ENCODE measurements at regions not wholly inside any gene's neighbourhood (a gene's known extent, or its start where the extent isn't known, plus 50 kb on each side); places are given as distances from the start of the nearest gene placed in this dataset.

GRCh38 chr1:181175955-181176354, 87.5 kb downstream of the IER5 start:
- DNase-seq: no peak
- H3K4me3 ChIP-seq (ENCODE audit: low read length): no peak overlapping the region
- no peaks in the 10 kb centered on the region for H4K20me1 ChIP-seq (ENCODE audit: insufficient read depth, low read depth, low read length)

GRCh38 chr1:181178241-181178879, 89.9 kb downstream of the IER5 start:
- Histone ChIP-seq H3K79me2 (ENCODE audit: low read length) (no peaks in the 10 kb centered on the region), H3K4me2 (ENCODE audit: low read depth, low read length, poor library complexity, severe bottlenecking) (no peak overlapping the region), H3K36me3 (ENCODE audit: insufficient read depth, low read length) (no peaks in the 10 kb centered on the region), H3K9me2 (replicated peaks; ENCODE audit: insufficient read depth, low read length) (no peaks in the 10 kb centered on the region), H3K27me3 (ENCODE audit: low read length) (no peaks in the 10 kb centered on the region), H3K9ac (ENCODE audit: low read length) (no peak overlapping the region), H3K4me3 (ENCODE audit: low read length) (no peak overlapping the region), H2AFZ (ENCODE audit: low read length) (no peak overlapping the region), H3K4me1 (ENCODE audit: low read length) (no peaks in the 10 kb centered on the region), H3K9me3 (ENCODE audit: low read length) (no peaks in the 10 kb centered on the region), H3K27ac (ENCODE audit: low read length) (no peak overlapping the region), H4K20me1 (ENCODE audit: insufficient read depth, low read depth, low read length) (no peaks in the 10 kb centered on the region)
- DNase-seq: no peak

More at GRCh38 chr1:181175955-181176354, 87.5 kb downstream of the IER5 start:
- Histone ChIP-seq H2AFZ (ENCODE audit: low read length) (no peak overlapping the region), H3K9ac (ENCODE audit: low read length) (no peak overlapping the region), H3K27me3 (ENCODE audit: low read length) (no peaks in the 10 kb centered on the region), H3K4me2 (ENCODE audit: low read depth, low read length, poor library complexity, severe bottlenecking) (no peak overlapping the region), H3K36me3 (ENCODE audit: insufficient read depth, low read length) (no peaks in the 10 kb centered on the region), H3K9me3 (ENCODE audit: low read length) (no peaks in the 10 kb centered on the region), H3K79me2 (ENCODE audit: low read length) (no peaks in the 10 kb centered on the region), H3K4me1 (ENCODE audit: low read length) (no peaks in the 10 kb centered on the region), H3K9me2 (replicated peaks; ENCODE audit: insufficient read depth, low read length) (no peaks in the 10 kb centered on the region), H3K27ac (ENCODE audit: low read length) (no peak overlapping the region)

DNA sequence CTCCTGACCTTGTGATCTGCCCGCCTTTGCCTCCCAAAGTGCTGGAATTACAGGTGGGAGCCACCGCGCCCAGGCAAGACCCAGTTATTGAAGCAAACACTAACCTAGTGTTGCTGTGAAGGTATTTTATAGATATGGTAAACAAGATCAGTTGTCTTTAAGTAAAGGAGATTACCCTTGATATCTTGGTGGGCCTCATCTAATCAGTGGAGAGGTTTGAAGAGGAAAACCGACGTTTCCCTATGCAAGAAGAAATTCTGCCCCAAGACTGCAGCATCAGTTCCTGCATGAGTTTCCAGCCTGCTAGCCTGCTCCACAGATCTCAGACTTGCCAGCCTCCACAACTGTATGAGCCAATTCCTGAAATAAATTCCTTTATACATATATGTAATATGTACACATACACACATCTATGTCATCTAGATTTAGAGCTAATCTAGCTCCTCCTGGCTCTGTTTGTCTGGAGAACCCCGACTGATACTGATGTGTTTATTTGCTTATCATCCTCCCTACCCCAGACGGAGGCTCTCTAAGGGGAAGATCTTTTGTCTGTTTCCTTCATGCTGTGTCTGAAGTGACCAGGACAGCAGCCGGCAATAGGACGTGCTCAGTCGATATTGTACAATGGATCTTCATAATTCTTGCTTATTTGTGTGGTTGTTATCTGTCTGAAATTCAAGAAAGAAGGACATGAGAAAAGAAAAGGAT, 90.9 kb downstream of the IER5 start:
- Histone ChIP-seq H3K79me2 (ENCODE audit: low read length) (no peaks in the 10 kb centered on the region), H2AFZ (ENCODE audit: low read length) (no peak overlapping the region), H3K27me3 (ENCODE audit: low read length) (no peaks in the 10 kb centered on the region), H3K9ac (ENCODE audit: low read length) (no peak overlapping the region), H3K4me2 (ENCODE audit: low read depth, low read length, poor library complexity, severe bottlenecking) (no peak overlapping the region), H3K9me2 (replicated peaks; ENCODE audit: insufficient read depth, low read length) (no peaks in the 10 kb centered on the region), H3K4me1 (ENCODE audit: low read length) (no peaks in the 10 kb centered on the region), H3K9me3 (ENCODE audit: low read length) (no peaks in the 10 kb centered on the region), H3K36me3 (ENCODE audit: insufficient read depth, low read length) (no peaks in the 10 kb centered on the region), H3K27ac (ENCODE audit: low read length) (no peak overlapping the region), H3K4me3 (ENCODE audit: low read length) (no peak overlapping the region), H4K20me1 (ENCODE audit: insufficient read depth, low read depth, low read length) (no peaks in the 10 kb centered on the region)
- no peak for DNase-seq

- H3K27me3 ChIP-seq (ENCODE audit: low read length): no peaks in the 10 kb centered on the region
- H3K4me3 ChIP-seq (ENCODE audit: low read length): no peak overlapping the region
- H3K4me1 ChIP-seq (ENCODE audit: low read length): no peaks in the 10 kb centered on the region
- no peak overlapping the region for H3K4me2 ChIP-seq (ENCODE audit: low read depth, low read length, poor library complexity, severe bottlenecking)
- no peak for DNase-seq
- H3K79me2 ChIP-seq (ENCODE audit: low read length): no peaks in the 10 kb centered on the region
- no peaks in the 10 kb centered on the region for H3K9me3 ChIP-seq (ENCODE audit: low read length)
- no peak overlapping the region for H2AFZ ChIP-seq (ENCODE audit: low read length)
- no peak overlapping the region for H3K27ac ChIP-seq (ENCODE audit: low read length)
- H3K9ac ChIP-seq (ENCODE audit: low read length): no peak overlapping the region
- no peaks in the 10 kb centered on the region for H4K20me1 ChIP-seq (ENCODE audit: insufficient read depth, low read depth, low read length)
- no peaks in the 10 kb centered on the region for H3K36me3 ChIP-seq (ENCODE audit: insufficient read depth, low read length)
- no peaks in the 10 kb centered on the region for H3K9me2 ChIP-seq (replicated peaks; ENCODE audit: insufficient read depth, low read length)
Observed at GRCh38 chr1:181179987-181180365, 91.5 kb downstream of the IER5 start.

- no peaks in the 10 kb centered on the region for H4K20me1 ChIP-seq (ENCODE audit: insufficient read depth, low read depth, low read length)
- H3K9ac ChIP-seq (ENCODE audit: low read length): no peak overlapping the region
- no peak overlapping the region for H3K4me3 ChIP-seq (ENCODE audit: low read length)
- no peaks in the 10 kb centered on the region for H3K79me2 ChIP-seq (ENCODE audit: low read length)
- H3K27me3 ChIP-seq (ENCODE audit: low read length): no peaks in the 10 kb centered on the region
- no peaks in the 10 kb centered on the region for H3K36me3 ChIP-seq (ENCODE audit: insufficient read depth, low read length)
- no peak overlapping the region for H2AFZ ChIP-seq (ENCODE audit: low read length)
- H3K27ac ChIP-seq (ENCODE audit: low read length): no peak overlapping the region
- H3K9me3 ChIP-seq (ENCODE audit: low read length): no peaks in the 10 kb centered on the region
- H3K4me2 ChIP-seq (ENCODE audit: low read depth, low read length, poor library complexity, severe bottlenecking): no peak overlapping the region
- no peaks in the 10 kb centered on the region for H3K4me1 ChIP-seq (ENCODE audit: low read length)
- DNase-seq: no peak
- H3K9me2 ChIP-seq (replicated peaks; ENCODE audit: insufficient read depth, low read length): no peaks in the 10 kb centered on the region
Observed at GRCh38 chr1:181180407-181181031, 92.0 kb downstream of the IER5 start.

DNA sequence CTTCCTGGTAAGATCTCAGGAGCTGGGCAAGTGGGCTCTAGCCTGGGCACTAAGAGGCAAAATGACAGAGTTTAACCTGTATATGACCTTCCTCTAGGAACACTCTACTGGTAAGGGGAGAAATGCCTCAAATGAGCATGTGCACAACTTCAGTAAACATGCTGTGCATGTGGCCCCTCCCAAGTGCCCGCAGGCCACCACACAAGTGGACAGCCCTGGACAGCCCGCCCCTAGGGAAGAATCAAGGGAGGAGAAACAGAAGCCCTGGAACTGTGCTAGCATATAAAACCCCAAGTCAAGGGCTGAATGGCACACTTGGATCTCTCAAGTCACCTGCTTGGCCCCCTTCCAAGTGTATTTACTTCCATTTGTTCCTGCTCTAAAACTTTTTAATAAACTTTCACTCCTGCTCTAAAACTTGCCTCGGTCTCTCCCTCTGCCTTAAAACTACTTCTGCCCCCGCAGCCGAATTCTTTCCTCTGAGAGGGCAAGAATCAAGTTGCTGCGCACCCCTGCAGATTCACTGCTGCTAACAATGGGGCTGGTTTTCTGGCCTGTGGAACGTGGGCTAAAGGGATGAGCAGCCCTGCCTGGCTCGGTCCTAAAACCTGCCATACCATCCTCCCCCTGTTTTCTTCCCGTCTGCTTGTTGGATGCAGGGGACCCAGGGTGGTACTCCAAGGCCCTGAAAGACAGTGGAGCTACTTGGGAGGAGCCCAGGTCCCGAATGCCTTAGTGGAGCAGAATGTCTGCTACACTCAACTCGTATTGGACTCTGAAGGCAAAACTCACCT, 93.5 kb downstream of the IER5 start:
- Histone ChIP-seq H3K27me3 (ENCODE audit: low read length) (no peaks in the 10 kb centered on the region), H3K4me1 (ENCODE audit: low read length) (no peaks in the 10 kb centered on the region), H3K36me3 (ENCODE audit: insufficient read depth, low read length) (no peaks in the 10 kb centered on the region), H4K20me1 (ENCODE audit: insufficient read depth, low read depth, low read length) (no peaks in the 10 kb centered on the region), H3K9me2 (replicated peaks; ENCODE audit: insufficient read depth, low read length) (no peaks in the 10 kb centered on the region), H3K27ac (ENCODE audit: low read length) (no peak overlapping the region), H2AFZ (ENCODE audit: low read length) (no peak overlapping the region), H3K79me2 (ENCODE audit: low read length) (no peaks in the 10 kb centered on the region), H3K4me3 (ENCODE audit: low read length) (no peak overlapping the region), H3K4me2 (ENCODE audit: low read depth, low read length, poor library complexity, severe bottlenecking) (no peak overlapping the region), H3K9ac (ENCODE audit: low read length) (no peak overlapping the region), H3K9me3 (ENCODE audit: low read length) (no peaks in the 10 kb centered on the region)
- no peak for DNase-seq

- H3K4me2 ChIP-seq (ENCODE audit: low read depth, low read length, poor library complexity, severe bottlenecking): no peak overlapping the region
- no peak overlapping the region for H2AFZ ChIP-seq (ENCODE audit: low read length)
- no peaks in the 10 kb centered on the region for H3K27me3 ChIP-seq (ENCODE audit: low read length)
- no peaks in the 10 kb centered on the region for H3K79me2 ChIP-seq (ENCODE audit: low read length)
- no peaks in the 10 kb centered on the region for H4K20me1 ChIP-seq (ENCODE audit: insufficient read depth, low read depth, low read length)
- H3K9ac ChIP-seq (ENCODE audit: low read length): no peak overlapping the region
- no peak for DNase-seq
- no peaks in the 10 kb centered on the region for H3K9me2 ChIP-seq (replicated peaks; ENCODE audit: insufficient read depth, low read length)
- no peak overlapping the region for H3K4me3 ChIP-seq (ENCODE audit: low read length)
- H3K27ac ChIP-seq (ENCODE audit: low read length): no peak overlapping the region
- H3K4me1 ChIP-seq (ENCODE audit: low read length): no peaks in the 10 kb centered on the region
- no peaks in the 10 kb centered on the region for H3K9me3 ChIP-seq (ENCODE audit: low read length)
- H3K36me3 ChIP-seq (ENCODE audit: insufficient read depth, low read length): no peaks in the 10 kb centered on the region
Observed at GRCh38 chr1:181184621-181185020, 96.1 kb downstream of the IER5 start.

DNA sequence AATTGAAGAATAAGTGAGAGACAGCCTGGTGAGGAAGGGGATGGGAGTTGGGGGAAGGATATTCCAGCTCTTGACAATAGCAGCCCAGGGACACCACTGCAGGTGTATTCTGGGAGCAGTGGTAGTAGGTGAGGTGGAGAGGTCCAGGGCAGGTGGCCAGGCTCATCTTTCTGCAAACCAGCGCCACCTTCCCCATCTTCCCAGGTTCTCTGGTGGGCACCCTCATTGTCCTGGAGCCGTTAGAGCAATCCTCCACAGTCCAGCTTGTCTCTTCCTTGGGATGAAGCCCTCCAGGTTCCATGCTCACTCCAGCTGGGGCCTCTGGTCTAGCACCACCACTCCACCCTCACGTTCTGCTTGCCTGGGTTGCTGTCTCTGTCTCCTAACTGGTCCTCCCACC, 97.0 kb downstream of the IER5 start:
- Histone ChIP-seq H4K20me1 (ENCODE audit: insufficient read depth, low read depth, low read length) (no peaks in the 10 kb centered on the region), H3K4me2 (ENCODE audit: low read depth, low read length, poor library complexity, severe bottlenecking) (no peak overlapping the region), H3K79me2 (ENCODE audit: low read length) (no peaks in the 10 kb centered on the region), H3K9me3 (ENCODE audit: low read length) (no peaks in the 10 kb centered on the region), H3K36me3 (ENCODE audit: insufficient read depth, low read length) (no peaks in the 10 kb centered on the region), H3K27me3 (ENCODE audit: low read length) (no peaks in the 10 kb centered on the region), H3K9ac (ENCODE audit: low read length) (no peak overlapping the region), H3K4me3 (ENCODE audit: low read length) (no peak overlapping the region), H2AFZ (ENCODE audit: low read length) (no peak overlapping the region), H3K4me1 (ENCODE audit: low read length) (no peaks in the 10 kb centered on the region), H3K27ac (ENCODE audit: low read length) (no peak overlapping the region), H3K9me2 (replicated peaks; ENCODE audit: insufficient read depth, low read length) (no peaks in the 10 kb centered on the region)
- no peak for DNase-seq

Data from Karpas-422 (cell line).